ENCODE measurements at regions not wholly inside any gene's neighbourhood (a gene's known extent, or its start where the extent isn't known, plus 50 kb on each side); places are given as distances from the start of the nearest gene placed in this dataset.
A peak's percentile ranks its signal among the peaks of the same experiment; 100 is the strongest.
"Not testable (repeated sequence)": the region's sequence is repeated elsewhere in the genome, so short reads cannot be mapped to it uniquely, and the experiment has no call there.

DNA sequence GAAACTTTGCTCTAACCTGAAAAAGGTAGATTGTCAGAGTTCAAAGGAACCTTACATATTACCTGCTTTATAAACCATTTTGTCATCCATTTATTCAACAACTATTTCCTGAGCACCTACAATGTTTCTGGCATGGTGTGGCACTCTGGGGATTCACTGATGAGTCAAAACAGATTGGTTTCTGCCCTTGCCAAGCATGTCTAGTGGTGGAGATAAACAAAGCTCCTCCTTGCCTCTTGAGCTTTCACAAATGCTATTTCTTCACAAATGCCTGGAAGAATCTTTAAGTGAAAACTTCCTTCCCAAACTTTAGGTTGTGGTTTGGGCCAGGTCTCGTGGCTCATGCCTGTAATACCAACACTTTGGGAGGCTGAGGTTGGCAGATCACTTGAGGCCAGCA, 85.1 kb upstream of the RELN start:
- no peak for DNase-seq (ENCODE audit: low read depth)

DNA sequence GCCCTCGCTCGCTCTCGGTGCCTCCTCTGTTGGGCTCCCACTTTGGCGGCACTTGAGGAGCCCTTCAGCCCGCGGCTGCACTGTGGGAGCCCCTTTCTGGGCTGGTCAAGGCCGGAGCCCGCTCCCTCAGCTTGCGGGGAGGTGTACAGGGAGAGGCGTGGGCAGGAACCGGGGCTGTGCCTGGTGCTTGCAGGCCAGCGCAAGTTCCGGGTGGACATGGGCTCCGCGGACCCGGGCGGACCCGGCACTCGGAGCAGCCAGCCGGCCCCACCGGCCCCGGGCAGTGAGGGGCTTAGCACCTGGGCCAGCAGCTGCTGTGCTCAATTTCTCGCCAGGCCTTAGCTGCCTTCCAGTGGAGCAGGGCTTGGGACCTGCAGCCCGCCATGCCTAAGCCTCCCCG, 82.2 kb upstream of the RELN start:
- DNase-seq (ENCODE audit: low read depth) = not testable (repeated sequence)

DNA sequence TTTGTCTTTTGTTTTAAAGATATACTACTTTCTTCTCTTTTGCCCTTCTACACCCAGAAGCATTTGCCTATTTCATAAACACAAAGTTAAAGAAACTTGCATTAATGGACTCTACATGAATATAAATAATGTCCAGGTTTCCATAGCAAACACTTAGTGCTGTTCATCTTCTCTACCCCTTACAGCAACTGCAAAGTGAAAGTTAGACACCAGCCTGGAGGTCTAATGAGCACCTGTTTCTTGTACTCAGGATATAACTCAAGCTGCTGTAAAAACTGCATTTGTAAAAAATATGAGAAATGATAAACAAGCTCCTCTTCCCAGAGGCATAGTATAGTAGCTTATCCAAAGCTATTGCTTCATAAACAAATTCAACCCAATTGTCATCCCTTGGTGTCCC, 76.0 kb upstream of the RELN start:
- DNase-seq (ENCODE audit: low read depth) = no peak

DNA sequence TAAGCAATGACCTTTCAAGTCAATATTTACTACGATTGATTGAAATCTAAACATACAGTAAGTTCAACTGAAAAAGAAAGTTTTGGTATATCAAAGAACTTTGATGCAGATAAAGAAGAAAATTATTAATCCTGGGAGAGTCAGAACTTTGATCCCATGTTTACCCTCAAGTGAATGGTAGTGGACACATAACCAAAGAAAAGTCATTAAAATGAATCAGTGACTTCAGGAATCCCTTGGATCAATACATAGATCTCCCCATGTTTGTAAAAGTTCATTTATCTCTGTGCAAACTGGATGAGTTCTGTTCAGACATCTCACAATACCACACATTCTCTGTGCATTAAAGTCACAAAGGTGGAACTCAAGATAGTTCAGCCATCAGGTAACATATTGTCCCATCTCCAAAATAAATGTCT, 75.5 kb upstream of the RELN start:
- no peak for DNase-seq (ENCODE audit: low read depth)

DNA sequence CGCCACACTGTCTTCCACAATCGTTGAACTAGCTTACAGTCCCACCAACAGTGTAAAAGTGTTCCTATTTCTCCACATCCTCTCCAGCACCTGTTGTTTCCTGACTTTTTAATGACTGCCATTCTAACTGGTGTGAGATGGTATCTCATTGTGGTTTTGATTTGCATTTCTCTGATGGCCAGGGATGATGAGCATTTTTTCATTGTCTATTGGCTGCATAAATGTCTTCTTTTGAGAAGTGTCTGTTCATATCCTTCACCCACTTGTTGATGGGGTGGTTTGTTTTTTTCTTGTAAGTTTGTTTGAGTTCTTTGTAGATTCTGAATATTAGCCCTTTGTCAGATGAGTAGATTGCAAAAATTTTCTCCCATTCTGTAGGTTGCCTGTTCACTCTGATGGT, 74.3 kb upstream of the RELN start:
- DNase-seq (ENCODE audit: low read depth) = not testable (repeated sequence)

DNA sequence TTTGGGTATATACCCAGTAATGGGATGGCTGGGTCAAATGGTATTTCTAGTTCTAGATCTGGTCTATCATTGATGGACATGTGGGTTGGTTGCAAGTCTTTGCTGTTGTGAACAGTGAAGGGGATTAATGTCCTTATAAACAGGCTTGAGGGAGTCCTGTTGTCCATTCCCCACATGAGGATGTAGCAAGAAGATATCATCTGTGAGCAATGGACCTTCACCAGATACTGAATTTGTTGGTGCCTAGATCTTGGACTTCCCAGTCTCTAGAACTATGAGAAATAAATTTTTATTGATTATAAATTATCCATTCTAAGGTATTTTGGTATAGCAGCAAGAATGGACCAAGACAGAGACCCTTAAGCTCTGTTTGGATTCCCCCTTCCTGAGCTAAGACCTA, 72.2 kb upstream of the RELN start:
- DNase-seq (ENCODE audit: low read depth) = no peak

DNA sequence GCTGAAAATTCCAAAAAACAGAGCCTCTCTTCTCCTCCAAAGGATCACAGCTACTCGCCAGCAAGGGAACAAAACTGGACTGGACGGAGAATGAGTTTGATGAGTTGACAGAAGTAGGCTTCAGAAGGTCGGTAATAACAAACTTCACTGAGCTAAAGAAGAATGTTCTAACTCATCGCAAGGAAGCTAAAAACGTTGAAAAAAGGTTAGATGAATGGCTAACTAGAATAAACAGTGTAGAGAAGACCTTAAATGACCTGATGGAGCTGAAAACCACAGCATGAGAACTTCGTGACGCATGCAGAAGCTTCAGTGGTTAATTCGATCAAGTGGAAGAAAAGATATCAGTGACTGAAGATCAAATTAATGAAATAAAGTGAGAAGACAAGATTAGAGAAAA, 70.4 kb upstream of the RELN start:
- not testable (repeated sequence) for DNase-seq (ENCODE audit: low read depth)

DNA sequence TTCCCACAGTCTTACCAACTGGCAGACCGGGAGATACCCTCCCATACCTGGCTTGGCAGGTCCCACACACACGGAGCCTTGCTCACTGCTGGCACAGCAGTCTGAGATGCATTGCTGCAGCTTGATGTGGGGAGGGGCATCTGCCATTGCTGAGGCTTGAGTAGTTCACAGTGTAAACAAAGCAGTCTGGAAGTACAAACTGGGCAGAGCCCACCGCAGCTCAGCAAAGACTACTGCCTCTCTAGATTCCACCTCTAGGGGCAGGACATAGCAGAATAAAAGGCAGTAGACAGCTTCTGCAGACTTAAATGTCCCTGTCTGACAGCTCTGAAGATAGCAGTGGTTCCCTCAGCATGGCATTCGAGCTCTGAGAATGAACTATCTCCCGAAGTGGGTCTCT, 69.6 kb upstream of the RELN start:
- DNase-seq (ENCODE audit: low read depth) = no peak

DNA sequence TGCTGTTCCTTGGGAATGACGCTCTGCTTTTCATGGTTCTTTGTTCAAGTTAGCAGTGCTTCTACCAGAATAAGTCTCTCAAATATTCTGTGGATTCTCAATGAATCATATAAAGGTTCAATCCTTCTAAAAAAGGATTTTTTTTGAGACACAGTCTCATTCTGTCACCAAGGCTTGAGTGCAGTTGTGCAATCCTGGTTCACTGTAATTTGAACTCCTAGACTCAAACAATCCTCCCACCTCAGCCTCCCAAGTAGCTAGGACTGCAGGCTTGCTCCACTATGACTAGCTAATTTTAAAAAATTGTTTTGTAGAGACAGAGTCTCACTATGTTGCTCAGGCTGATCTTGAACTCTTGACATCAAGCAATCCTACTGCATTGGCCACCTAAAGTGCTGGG, 64.9 kb upstream of the RELN start:
- DNase-seq (ENCODE audit: low read depth) = no peak

DNA sequence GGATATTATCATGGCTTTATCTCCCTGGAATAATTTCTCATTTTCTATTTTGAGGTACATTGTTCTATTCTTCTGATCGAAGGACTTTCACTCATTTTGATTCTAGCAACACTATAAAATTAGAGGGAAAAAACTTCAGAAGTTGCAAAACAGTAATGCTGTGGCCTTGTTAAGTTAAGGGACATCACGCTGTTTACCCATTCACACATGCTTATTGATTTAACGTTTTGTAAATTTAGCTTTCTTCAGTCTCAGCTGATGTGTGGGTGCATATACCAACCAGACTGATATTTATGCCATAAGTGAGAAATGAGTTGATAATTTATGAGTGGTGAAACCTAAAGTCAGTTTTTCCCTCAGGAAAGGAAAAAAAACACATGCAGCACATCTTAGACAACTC, 63.5 kb upstream of the RELN start:
- DNase-seq (ENCODE audit: low read depth) = no peak

DNA sequence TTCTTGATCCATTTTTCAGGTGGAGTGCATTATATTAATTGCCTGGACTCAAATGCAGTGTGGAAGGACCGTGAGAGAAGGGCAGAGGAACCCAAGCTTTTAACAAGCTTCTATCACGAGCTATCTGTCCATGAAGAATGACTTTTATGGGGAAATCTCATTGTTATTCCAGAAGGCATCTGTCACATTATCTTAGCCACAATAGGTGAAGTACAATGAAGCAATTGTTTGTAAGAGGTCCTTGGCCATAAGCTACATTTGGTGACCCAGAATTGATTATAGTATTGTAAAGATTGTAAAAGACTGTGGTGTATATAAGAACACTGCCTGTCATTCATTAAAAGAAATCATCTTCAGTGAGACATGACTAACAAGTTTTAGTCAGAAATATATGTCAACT, 58.6 kb upstream of the RELN start:
- no peak for DNase-seq (ENCODE audit: low read depth)

DNA sequence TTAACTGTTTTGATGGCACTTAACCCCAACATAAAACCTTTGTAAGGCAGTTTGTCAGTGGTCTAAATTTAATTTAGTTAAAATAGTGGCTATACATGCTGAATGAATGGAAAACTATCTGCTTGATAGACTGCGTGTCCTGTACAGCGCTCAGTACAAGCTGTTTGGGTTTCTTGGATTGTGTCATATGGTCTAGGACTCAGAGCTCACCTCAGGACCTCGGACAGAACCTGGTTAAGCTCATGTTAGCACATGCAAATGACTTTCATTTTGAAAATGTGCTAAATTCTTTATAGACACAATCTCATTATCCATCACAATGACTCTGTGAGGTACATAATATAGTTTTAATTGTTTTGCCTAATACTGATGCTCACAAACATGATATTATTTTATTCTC, 55.7 kb upstream of the RELN start:
- peak; percentile 7 for DNase-seq (ENCODE audit: low read depth)

DNA sequence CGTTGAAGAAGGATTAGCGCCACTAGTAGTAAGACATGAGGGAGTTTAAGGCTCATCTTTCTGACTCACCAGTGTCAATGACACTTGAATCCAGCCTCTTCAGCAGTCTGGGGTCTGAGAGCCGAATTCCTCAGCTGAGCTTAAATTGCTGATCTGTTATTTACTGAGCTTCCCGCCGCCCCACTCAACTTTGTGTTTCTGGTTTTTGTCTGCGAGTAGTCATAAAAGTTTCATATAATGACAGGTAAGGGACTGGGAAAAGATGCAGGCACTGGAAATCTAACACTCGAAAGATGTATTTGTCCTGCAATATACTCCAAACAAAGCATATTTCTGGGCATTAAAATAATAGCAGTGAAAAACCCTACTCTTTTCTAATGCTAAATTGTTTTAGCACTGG, 51.2 kb upstream of the RELN start:
- DNase-seq (ENCODE audit: low read depth) = no peak

DNA sequence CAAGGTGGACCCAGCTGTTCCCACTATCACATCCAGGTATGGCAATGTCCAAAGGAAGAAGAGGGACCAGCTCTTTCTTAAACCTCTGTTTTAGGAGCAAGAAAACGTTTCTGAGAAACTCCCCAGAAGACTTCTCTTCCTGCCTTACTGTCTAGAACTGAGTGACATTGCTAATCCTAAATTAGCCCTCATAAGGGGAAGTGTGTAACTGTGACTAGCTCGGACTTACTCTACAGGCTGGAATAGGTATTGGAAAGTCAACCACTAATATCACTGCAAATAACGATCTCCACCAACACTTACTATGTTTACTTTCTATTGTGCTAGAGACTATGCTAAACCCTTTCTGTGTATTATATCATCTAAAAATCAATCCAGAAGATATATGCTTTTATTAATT, 49.9 kb upstream of the RELN start:
- no peak for DNase-seq (ENCODE audit: low read depth)

Data from amniotic epithelial cell (primary cell).